Stimulated activated CD8-positive, alpha-beta memory T cell treated with anti-CD3 and anti-CD28 coated beads, Interleukin-12 subunit alpha, Interleukin-12 subunit beta, amount 100 ng/mL, for 1 hour (primary cell): ENCODE measurements at regions not wholly inside any gene's neighbourhood (a gene's known extent, or its start where the extent isn't known, plus 50 kb on each side); places are given as distances from the start of the nearest gene placed in this dataset.

ENCODE experiments used
- DNase-seq: peaks from one replicate; pipeline ENCODE4 v3.0.0-alpha.2; 2020; ENCODE audit warnings: low read depth

- DNase-seq: no peak
Observed at GRCh38 chr2:11953258-11953657, 206.8 kb downstream of the LPIN1 start.

GRCh38 chr2:11955314-11955713 lies 208.9 kb downstream of the LPIN1 start:
- DNase-seq: no peak

- DNase-seq: no peak
Observed at GRCh38 chr2:11955884-11956291, 209.5 kb downstream of the LPIN1 start.

GRCh38 chr2:11962707-11963328 lies 216.4 kb downstream of the LPIN1 start:
- no peak for DNase-seq

DNA sequence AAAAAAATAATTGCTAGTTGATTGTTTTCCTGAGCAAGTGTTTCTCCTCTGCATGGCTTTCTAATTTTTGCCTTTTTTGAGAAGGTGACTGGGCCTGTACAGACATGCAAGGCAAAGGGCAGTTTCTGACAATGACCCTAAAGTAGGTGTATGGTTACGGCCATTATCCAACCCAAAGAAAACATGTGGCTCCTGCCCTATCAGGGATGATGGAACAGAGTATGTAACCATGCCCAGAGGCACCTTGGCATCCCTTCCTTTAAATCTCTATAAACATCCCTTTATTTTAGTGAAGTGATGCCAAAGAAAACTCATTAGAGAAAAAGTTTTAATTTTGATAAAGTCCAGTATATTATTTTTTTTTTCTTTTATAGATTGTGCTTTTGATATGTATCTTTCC lies 217.5 kb downstream of the LPIN1 start:
- DNase-seq: no peak

GRCh38 chr2:11967946-11968465 lies 221.6 kb downstream of the LPIN1 start:
- no peak for DNase-seq

- no peak for DNase-seq
Observed at GRCh38 chr2:11968521-11968920, 222.1 kb downstream of the LPIN1 start.

DNA sequence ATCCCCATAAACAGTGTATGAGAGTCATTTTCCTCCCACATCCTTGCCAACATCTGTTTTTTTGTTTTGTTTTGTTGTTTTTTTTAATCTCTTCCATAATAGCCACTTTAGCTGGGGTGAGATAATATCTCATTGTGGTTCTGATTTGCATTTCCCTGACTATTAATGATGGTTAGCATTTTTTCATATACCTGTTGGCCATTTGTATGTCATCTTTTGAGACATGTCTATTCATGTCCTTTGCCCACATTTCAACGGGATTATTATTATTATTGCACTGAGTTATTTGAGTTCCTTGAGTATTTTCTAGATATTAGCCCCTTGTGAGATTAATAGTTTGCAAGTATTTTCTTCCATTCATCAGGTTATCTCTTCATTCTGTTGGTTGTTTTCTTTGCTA lies 223.3 kb downstream of the LPIN1 start:
- DNase-seq: no peak

GRCh38 chr2:11974573-11974972 lies 228.1 kb downstream of the LPIN1 start:
- DNase-seq: no peak

- DNase-seq: no peak
Observed at GRCh38 chr2:11975373-11975772, 228.9 kb downstream of the LPIN1 start.

DNA sequence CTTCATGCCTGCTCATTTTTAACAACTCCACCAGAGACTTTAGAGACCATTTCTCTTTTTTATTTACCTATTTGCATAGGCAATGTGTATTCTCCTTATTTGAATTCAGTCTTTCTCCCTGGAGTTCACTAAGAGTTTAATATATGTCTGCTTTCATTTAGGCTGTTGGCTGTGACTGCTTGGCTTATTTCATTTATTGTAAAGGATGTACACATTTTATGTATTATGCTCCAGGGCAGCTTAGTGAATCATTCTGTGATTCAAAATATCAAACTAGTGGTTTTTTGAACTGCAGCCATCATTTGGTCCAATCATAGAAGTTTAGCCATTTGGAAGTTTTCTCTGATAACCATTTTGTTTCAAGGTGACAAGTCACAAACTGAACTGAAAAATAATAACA lies 229.6 kb downstream of the LPIN1 start:
- no peak for DNase-seq

- DNase-seq: no peak
Observed at GRCh38 chr2:11977766-11978524, 231.5 kb downstream of the LPIN1 start.

- no peak for DNase-seq
Observed at GRCh38 chr2:11980809-11981208, 234.4 kb downstream of the LPIN1 start.

DNA sequence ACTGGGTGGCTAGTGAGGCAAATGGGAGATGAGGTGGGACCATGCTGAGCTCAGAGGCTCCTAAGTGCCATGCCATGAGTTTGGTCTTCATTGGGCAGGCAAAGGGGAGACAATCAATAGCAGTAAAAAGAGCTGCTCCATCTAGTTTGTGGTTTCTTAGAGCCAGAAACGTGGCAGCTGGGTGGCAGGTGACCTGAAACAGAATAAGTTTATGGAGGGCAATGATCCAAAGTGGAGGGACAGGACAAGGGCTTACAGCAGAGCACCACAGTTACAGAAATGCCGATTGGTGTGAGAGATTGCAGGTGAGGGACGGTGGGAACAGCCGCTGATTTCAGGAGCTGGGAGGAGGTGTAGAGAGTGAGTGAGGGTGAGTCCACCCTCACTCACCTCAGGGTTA lies 237.0 kb downstream of the LPIN1 start:
- DNase-seq: no peak

DNA sequence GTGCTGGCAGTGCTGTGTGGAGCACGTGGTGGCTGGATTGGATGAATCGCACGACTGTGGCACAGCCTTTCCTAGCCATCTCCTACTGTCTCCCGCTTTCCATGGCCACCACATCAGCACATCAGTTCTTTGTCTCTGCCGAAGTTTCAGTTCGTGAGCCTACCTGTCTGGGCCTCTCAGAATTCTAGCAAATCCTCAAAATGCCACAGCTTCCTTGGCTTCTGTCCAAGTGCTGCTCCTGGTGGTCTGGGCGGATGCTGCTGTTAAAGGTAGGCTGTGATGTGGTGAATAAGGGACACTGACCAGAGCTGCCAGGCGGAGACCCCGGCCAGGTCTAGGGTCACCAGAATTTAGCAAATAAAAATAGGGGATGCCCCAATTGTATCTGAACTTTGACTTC lies 237.4 kb downstream of the LPIN1 start:
- no peak for DNase-seq

DNA sequence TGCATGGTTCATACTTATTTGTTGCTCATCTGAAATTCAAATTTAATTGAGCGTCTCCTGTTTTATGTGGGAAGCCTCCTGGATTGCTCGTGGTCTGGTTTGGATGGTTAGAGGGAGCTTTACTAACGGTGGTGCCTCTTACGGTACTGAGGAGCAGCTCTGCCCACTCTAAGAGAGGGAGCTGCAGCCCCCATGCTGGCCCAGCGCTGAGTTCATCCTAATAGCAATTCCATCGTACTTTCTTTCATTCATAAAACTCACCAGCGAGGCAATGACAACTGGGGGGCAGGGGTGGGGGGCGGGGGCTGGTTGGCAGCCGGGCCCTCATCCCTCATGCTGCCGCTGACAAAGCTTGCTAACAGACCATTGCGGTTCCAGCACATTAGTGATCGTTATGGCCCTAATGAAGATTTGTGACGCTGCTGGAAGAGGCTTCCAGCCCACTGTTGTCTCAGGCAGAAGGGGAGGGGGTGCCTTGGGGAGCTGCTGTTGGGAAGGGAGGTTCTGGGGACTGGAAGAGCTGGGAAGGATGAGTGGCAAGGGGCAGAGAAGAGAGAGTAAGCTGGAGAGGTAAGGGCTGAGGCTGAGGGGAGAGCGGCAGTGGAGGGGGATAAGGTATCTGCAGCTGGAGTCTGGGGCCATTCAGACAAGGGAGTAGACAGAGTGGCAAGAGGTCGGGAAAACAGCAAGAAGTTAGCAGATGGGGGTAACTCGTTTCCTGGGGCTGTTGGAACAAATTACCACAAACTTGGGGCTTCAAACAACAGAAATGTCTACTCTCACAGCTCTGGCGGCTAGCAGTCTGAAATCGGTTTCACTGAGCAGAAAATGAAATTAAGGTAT lies 238.1 kb downstream of the LPIN1 start:
- DNase-seq: no peak

GRCh38 chr2:11985817-11986566 lies 239.6 kb downstream of the LPIN1 start:
- DNase-seq: no peak

- no peak for DNase-seq
Observed at GRCh38 chr2:11987151-11987550, 240.7 kb downstream of the LPIN1 start.

DNA sequence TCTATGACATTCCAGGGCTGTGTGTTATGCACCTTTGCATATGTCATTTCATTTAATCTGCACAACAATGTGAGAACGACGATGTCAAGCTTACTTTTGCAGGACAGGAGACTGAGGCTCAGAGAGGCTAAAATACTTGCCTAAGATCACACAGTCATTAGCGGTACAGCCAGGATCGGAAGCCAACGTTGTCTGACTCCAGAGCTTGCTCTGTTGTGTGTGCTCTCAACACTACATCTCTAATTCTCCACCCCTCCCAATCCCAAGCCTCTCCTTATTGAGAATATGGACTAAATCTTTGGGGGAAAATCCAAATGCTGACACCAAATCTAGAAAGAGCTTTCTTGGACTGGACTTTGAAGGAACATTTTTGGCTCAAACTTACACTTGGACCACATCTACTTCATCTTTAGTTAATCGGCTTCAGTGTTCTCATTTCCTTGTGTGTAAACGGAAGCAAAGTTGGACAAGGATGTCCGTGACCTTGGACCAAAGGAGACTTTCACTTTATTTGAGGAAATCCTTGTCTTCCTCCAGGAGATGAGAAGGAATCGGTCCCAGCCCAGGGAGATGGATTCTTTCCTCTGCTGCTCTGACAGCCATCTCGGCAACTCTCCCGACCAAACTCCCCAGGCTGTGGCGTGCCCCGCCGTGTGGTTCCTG lies 242.4 kb downstream of the LPIN1 start:
- no peak for DNase-seq

GRCh38 chr2:11989354-11989703 lies 242.9 kb downstream of the LPIN1 start:
- DNase-seq: no peak

DNA sequence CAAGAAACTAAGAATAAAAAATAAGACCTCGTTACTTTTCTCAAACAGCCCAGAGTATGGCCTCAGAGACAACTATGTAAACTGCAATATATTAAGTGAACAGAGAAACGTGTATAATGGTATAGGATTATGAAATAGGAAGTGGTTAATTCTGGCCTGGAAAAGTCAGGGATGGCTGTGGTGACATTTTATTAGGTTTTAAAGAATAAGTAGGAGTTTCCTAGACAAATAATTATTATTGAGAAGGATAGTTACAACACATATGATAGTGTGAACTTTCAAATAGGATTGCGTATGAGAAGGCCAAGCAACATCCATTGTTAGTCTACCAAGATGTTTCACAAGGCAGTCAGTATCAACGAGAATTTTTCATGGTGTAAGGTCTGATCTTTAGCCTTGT lies 244.1 kb downstream of the LPIN1 start:
- no peak for DNase-seq

GRCh38 chr2:11993749-11994148 lies 247.3 kb downstream of the LPIN1 start:
- DNase-seq: no peak
